Stimulated activated CD4-positive, alpha-beta T cell treated with anti-CD3 and anti-CD28 coated beads, TNF-alpha, amount 100 ng/mL, for 4 hours (primary cell): ENCODE measurements at regions not wholly inside any gene's neighbourhood (a gene's known extent, or its start where the extent isn't known, plus 50 kb on each side); places are given as distances from the start of the nearest gene placed in this dataset.
"Not testable (repeated sequence)": the region's sequence is repeated elsewhere in the genome, so short reads cannot be mapped to it uniquely, and the experiment has no call there.

Experiments used
- DNase-seq, 3 experiments: peaks; one replicate each; pipeline ENCODE4 v3.0.0-alpha.2; 2020; ENCODE audit warnings: low read depth in 3 of 3

- not testable (repeated sequence) for DNase-seq
Observed at GRCh38 chr2:111445191-111445929, 324.6 kb downstream of the BCL2L11 start.

GRCh38 chr2:111445941-111446340 lies 325.2 kb downstream of the BCL2L11 start:
- not testable (repeated sequence) for DNase-seq

GRCh38 chr2:111447482-111447881 lies 326.8 kb downstream of the BCL2L11 start:
- DNase-seq = not testable (repeated sequence)

- not testable (repeated sequence) for DNase-seq
Observed at GRCh38 chr2:111448796-111449195, 328.1 kb downstream of the BCL2L11 start.

- DNase-seq = not testable (repeated sequence)
Observed at GRCh38 chr2:111450526-111450925, 329.8 kb downstream of the BCL2L11 start.

- not testable (repeated sequence) for DNase-seq
Observed at GRCh38 chr2:111451692-111452199, 331.0 kb downstream of the BCL2L11 start.

- DNase-seq = not testable (repeated sequence)
Observed at GRCh38 chr2:111452208-111452607, 331.5 kb downstream of the BCL2L11 start.

GRCh38 chr2:111453308-111453707 lies 332.6 kb downstream of the BCL2L11 start:
- not testable (repeated sequence) for DNase-seq

- not testable (repeated sequence) for DNase-seq
Observed at GRCh38 chr2:111453816-111454215, 333.1 kb downstream of the BCL2L11 start.

- DNase-seq = not testable (repeated sequence)
Observed at GRCh38 chr2:111454404-111454803, 333.7 kb downstream of the BCL2L11 start.

- not testable (repeated sequence) for DNase-seq
Observed at GRCh38 chr2:111455016-111456015, 334.6 kb downstream of the BCL2L11 start.

GRCh38 chr2:111457191-111457590 lies 336.5 kb downstream of the BCL2L11 start:
- DNase-seq = not testable (repeated sequence)

- not testable (repeated sequence) for DNase-seq
Observed at GRCh38 chr2:111460901-111461300, 340.2 kb downstream of the BCL2L11 start.

- not testable (repeated sequence) for DNase-seq
Observed at GRCh38 chr2:111461831-111462230, 341.1 kb downstream of the BCL2L11 start.

- not testable (repeated sequence) for DNase-seq
Observed at GRCh38 chr2:111462572-111462971, 341.9 kb downstream of the BCL2L11 start.

- DNase-seq = not testable (repeated sequence)
Observed at GRCh38 chr2:111463238-111463848, 342.6 kb downstream of the BCL2L11 start.

GRCh38 chr2:111463956-111464355 lies 343.2 kb downstream of the BCL2L11 start:
- DNase-seq = not testable (repeated sequence)

GRCh38 chr2:111464367-111464766 lies 343.7 kb downstream of the BCL2L11 start:
- not testable (repeated sequence) for DNase-seq

- not testable (repeated sequence) for DNase-seq
Observed at GRCh38 chr2:111465521-111465920, 344.8 kb downstream of the BCL2L11 start.

- not testable (repeated sequence) for DNase-seq
Observed at GRCh38 chr2:111466744-111467143, 346.0 kb downstream of the BCL2L11 start.

- DNase-seq = not testable (repeated sequence)
Observed at GRCh38 chr2:111470924-111471323, 350.2 kb downstream of the BCL2L11 start.
